IMR-90 (cell line): ENCODE measurements at regions not wholly inside any gene's neighbourhood (a gene's known extent, or its start where the extent isn't known, plus 50 kb on each side); places are given as distances from the start of the nearest gene placed in this dataset.

Source experiments
- ATAC-seq: fragments of 200-7000 bp; cut with Tn5 transposase; 2 replicates; pipeline ENCODE4 v1.9.1; 2020; ENCODE audit warnings: low read depth, mild to moderate bottlenecking, moderate library complexity
- BruUV-seq: library from RNA; stranded (reverse); fragments of 400-500 nt; replicated peaks from 2 replicates; lab custom pipeline; 2021; lab: Mats Ljungman, UMichigan
- CTCF ChIA-PET: fragments of 300-600 bp; formaldehyde crosslinking; extraction: SDS; loops from one replicate; lab custom pipeline; 2021; ENCODE audit warnings: antibody characterized with exemption; lab: Yijun Ruan, JAX
- POLR2A ChIA-PET: fragments of 300-600 bp; sonication (Branson Sonifier 250); formaldehyde crosslinking; loops from one replicate; lab custom pipeline; 2022; ENCODE audit warnings: antibody characterized with exemption; ENCODE audit not compliant: unreplicated experiment; lab: Charles Lee
- DNase-seq: peaks from one replicate; pipeline ENCODE4 v3.0.0; 2013
- H2AFZ ChIP-seq: replicated peaks from 2 replicates; pipeline ENCODE3; 2013; ENCODE audit warnings: low read length, mild to moderate bottlenecking; ENCODE audit not compliant: poor library complexity
- H2AK5ac ChIP-seq: 2 replicates; pipeline ENCODE4 v1.6.1; 2013; ENCODE audit warnings: low read depth, low read length, inconsistent platforms
- H2AK9ac ChIP-seq: replicated peaks from 2 replicates; pipeline ENCODE3; 2013; ENCODE audit warnings: mild to moderate bottlenecking, low read depth, low read length, moderate library complexity; ENCODE audit not compliant: poor library complexity
- H2BK120ac ChIP-seq: 2 replicates; pipeline ENCODE4 v1.6.1; 2013; ENCODE audit warnings: low read depth, low read length, inconsistent platforms
- H2BK15ac ChIP-seq: 3 replicates; pipeline ENCODE4 v1.6.1; 2013; ENCODE audit warnings: low read depth, low read length, inconsistent platforms
- H2BK20ac ChIP-seq: 2 replicates; pipeline ENCODE4 v1.6.1; 2013; ENCODE audit warnings: low read depth, mild to moderate bottlenecking, inconsistent platforms, low read length, moderate library complexity
- H2BK5ac ChIP-seq: 2 replicates; pipeline ENCODE4 v1.6.1; 2013; ENCODE audit warnings: mild to moderate bottlenecking, low read depth, low read length, inconsistent platforms; ENCODE audit not compliant: poor library complexity, severe bottlenecking
- H3K14ac ChIP-seq: replicated peaks from 2 replicates; pipeline ENCODE4 v1.6.1; 2013; ENCODE audit warnings: low read depth, low read length, inconsistent platforms
- H3K18ac ChIP-seq: 2 replicates; pipeline ENCODE4 v1.6.1; 2013; ENCODE audit warnings: low read depth, low read length, control low read depth
- H3K23ac ChIP-seq: 2 replicates; pipeline ENCODE4 v1.6.1; 2013; ENCODE audit warnings: low read depth, low read length, inconsistent platforms
- H3K27ac ChIP-seq: 2 replicates; pipeline ENCODE4 v1.5.1; 2013; ENCODE audit warnings: mild to moderate bottlenecking, control low read depth, low read length; ENCODE audit not compliant: insufficient read depth
- H3K27me3 ChIP-seq: 2 replicates; pipeline ENCODE4 v1.6.1; 2013; ENCODE audit warnings: low read length; ENCODE audit not compliant: control insufficient read depth, insufficient read depth
- H3K36me3 ChIP-seq: 2 replicates; pipeline ENCODE4 v1.6.1; 2013; ENCODE audit warnings: low read length, mixed read lengths; ENCODE audit not compliant: control insufficient read depth, insufficient read depth
- H3K4ac ChIP-seq: 2 replicates; pipeline ENCODE4 v1.6.1; 2013; ENCODE audit warnings: low read depth, low read length, inconsistent platforms
- H3K4me1 ChIP-seq: 2 replicates; pipeline ENCODE4 v1.6.1; 2013; ENCODE audit warnings: low read length, mixed read lengths; ENCODE audit not compliant: control insufficient read depth, insufficient read depth
- H3K4me2 ChIP-seq: 2 replicates; pipeline ENCODE4 v1.6.1; 2013; ENCODE audit warnings: low read depth, mild to moderate bottlenecking, control low read depth, low read length, moderate library complexity
- H3K4me3 ChIP-seq: 2 replicates; pipeline ENCODE4 v1.5.1; 2013; ENCODE audit warnings: low read depth, mild to moderate bottlenecking, control low read depth, low read length, moderate library complexity; ENCODE audit not compliant: insufficient read depth
- H3K56ac ChIP-seq: 2 replicates; pipeline ENCODE4 v1.6.1; 2013; ENCODE audit warnings: low read length, inconsistent platforms; ENCODE audit not compliant: insufficient read depth; ENCODE audit errors: extremely low read depth
- H3K79me1 ChIP-seq, 2 experiments: 2 replicates each; pipeline ENCODE4 v1.6.1; 2013; ENCODE audit warnings: low read length in 2 of 2, inconsistent platforms in 1 of 2, low read depth in 1 of 2
- H3K9ac ChIP-seq: 2 replicates; pipeline ENCODE4 v1.6.1; 2013; ENCODE audit warnings: low read depth, low read length, control low read depth
- H3K9me1 ChIP-seq: 2 replicates; pipeline ENCODE4 v1.6.1; 2013; ENCODE audit warnings: low read length, inconsistent platforms; ENCODE audit not compliant: insufficient read depth
- H3K9me3 ChIP-seq: 2 replicates; pipeline ENCODE4 v1.6.1; 2013; ENCODE audit warnings: low read length; ENCODE audit not compliant: control insufficient read depth, insufficient read depth
- H4K20me1 ChIP-seq: 2 replicates; pipeline ENCODE4 v1.6.1; 2013; ENCODE audit warnings: low read length, inconsistent platforms; ENCODE audit not compliant: insufficient read depth
- H4K5ac ChIP-seq: 2 replicates; pipeline ENCODE4 v1.6.1; 2013; ENCODE audit warnings: mild to moderate bottlenecking, low read depth, low read length, control low read depth
- H4K8ac ChIP-seq, 2 experiments: 2 replicates each; pipeline ENCODE4 v1.6.1; 2013; ENCODE audit warnings: low read depth in 2 of 2, low read length in 2 of 2, control low read depth in 1 of 2, inconsistent platforms in 1 of 2
- H4K91ac ChIP-seq: 2 replicates; pipeline ENCODE4 v1.6.1; 2013; ENCODE audit warnings: low read depth, low read length, inconsistent platforms; ENCODE audit not compliant: insufficient read depth
- CHD1 ChIP-seq: IDR thresholded peaks from 2 replicates; pipeline ENCODE4 v1.6.1; 2012; ENCODE audit warnings: low read depth, low read length, improper control_type of control experiment
- FOS ChIP-seq: fragments of 150-350 bp; IDR thresholded peaks from 2 replicates; pipeline ENCODE4 v1.6.1; 2016; ENCODE audit warnings: low read depth, low read length
- MAFK ChIP-seq: IDR thresholded peaks from 2 replicates; pipeline ENCODE4 v1.6.1; 2012; ENCODE audit warnings: low read depth, low read length, improper control_type of control experiment
- NFE2L2 ChIP-seq: fragments of 150-350 bp; IDR thresholded peaks from 2 replicates; pipeline ENCODE4 v1.6.1; 2016; ENCODE audit warnings: low read depth, mild to moderate bottlenecking, low read length
- RAD21 ChIP-seq: IDR thresholded peaks from 2 replicates; pipeline ENCODE4 v1.6.1; 2012; ENCODE audit warnings: low read length, improper control_type of control experiment
- WGBS, 2 experiments: methylation state at CpG; one replicate each; pipeline versions ENCODE4 v1.1.5 to v1.1.7; 2013; ENCODE audit warnings: missing lambda C conversion rate in 2 of 2; ENCODE audit not compliant: insufficient read length in 1 of 2; ENCODE audit errors: extremely low coverage in 2 of 2; 5-methylcytosine and 5-hydroxymethylcytosine counted together
- dilution Hi-C: fragments of 300-500 bp; cut with HindIII; formaldehyde crosslinking; loops from one replicate; pipeline ENCODE4 v1.14.3; 2018; ENCODE audit warnings: low sequenced_read_pairs; ENCODE audit not compliant: unreplicated experiment
- in situ Hi-C: fragments of 300-500 bp; cut with MboI; formaldehyde crosslinking; loops from 3 replicates; pipeline ENCODE4 v1.14.3; 2019; ENCODE audit warnings: low sequenced_read_pairs, inconsistent platforms, mixed read lengths
- intact Hi-C: fragments of 100-400 bp; cut with micrococcal nuclease; formaldehyde crosslinking; loops from 2 replicates; pipeline ENCODE4 v1.10.0; 2022
- TF ChIP-seq, protein P1 (sequence below): conservative IDR thresholded peaks from 2 replicates; pipeline ENCODE4 v1.5.1; 2012; ENCODE audit warnings: mild to moderate bottlenecking, low read depth, low read length, improper control_type of control experiment
- TF ChIP-seq, protein P2 (sequence below): fragments of 150-350 bp; IDR thresholded peaks from 2 replicates; pipeline ENCODE4 v1.6.1; 2017; ENCODE audit warnings: mild to moderate bottlenecking, antibody characterized with exemption, low read length, low read depth

DNA sequence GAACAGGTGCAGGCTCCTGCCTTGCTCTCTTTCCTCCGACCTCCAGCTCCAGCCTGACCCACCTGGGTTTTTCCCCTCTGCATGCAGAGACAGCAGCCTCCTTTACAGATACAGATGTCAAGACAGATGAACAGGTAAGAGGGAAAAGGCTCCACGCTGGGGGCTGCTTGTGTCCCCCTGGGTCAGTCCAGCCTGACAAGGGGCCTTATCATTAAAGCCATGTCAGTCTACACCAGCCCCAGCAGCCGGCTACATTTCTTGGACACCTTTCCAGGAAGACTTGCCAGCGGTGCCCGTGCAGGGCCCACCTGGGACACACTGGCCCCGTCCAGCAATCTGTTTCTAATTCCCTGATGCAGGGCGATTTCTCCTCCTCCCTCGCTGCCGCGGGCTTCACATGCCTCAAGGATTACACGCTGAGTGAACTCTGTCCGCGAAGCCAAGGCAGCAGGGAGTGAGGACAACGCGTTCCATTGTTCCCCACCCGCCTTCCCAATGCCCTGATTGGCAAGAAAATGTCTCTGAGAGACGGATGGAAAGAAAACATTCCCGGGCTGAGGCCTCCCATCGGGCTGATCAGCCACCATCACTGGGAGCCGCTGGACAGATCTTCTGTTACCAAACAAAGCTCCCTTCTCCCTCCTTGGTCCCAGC, 184.7 kb downstream of the C16orf95 start:
- no peak overlapping the region for H3K27ac ChIP-seq
- POLR2A ChIA-PET, result no interaction called here

More for the DNA sequence above, 184.7 kb downstream of the C16orf95 start:
- Histone ChIP-seq H4K5ac (no peak overlapping the region), H2BK15ac (no peak overlapping the region), H2BK20ac (no peak overlapping the region), H2BK5ac (no peak overlapping the region), H3K9me3 (peaks cover 5% of the 10 kb centered on the region), H2AK9ac (no peak overlapping the region), H3K9me1 (0 out of 2 replicates have a peak, but pooled peaks cover 3% of the 10 kb centered on the region), H3K4me1 (peaks cover 3% of the 10 kb centered on the region; the same call in 1 of the 2 replicates), H3K14ac (no peak overlapping the region), H4K91ac (no peak overlapping the region), H3K23ac (no peak overlapping the region), H3K79me1 (no peaks in the 10 kb centered on the region), H3K4me2 (no peak overlapping the region), H4K8ac (no peak overlapping the region), H2AK5ac (no peak overlapping the region), H3K56ac (no peak overlapping the region), H3K4ac (no peak overlapping the region), H2BK120ac (no peak overlapping the region), H3K18ac (no peak overlapping the region), H3K27me3 (peaks cover 34% of the 10 kb centered on the region), H2AFZ (peak overlapping the region; percentile 69), H3K4me3 (no peak overlapping the region), H3K9ac (no peak overlapping the region), H4K20me1 (no peaks in the 10 kb centered on the region), H3K36me3 (no peaks in the 10 kb centered on the region)
- dilution Hi-C loops, result no loop called here
- in situ Hi-C loops, result no loop called here
- TF ChIP-seq NFE2L2 (no peak), RAD21 (no peak), FOS (no peak), MAFK (no peak), CHD1 (no peak)
- TF ChIP-seq, protein P1, sequence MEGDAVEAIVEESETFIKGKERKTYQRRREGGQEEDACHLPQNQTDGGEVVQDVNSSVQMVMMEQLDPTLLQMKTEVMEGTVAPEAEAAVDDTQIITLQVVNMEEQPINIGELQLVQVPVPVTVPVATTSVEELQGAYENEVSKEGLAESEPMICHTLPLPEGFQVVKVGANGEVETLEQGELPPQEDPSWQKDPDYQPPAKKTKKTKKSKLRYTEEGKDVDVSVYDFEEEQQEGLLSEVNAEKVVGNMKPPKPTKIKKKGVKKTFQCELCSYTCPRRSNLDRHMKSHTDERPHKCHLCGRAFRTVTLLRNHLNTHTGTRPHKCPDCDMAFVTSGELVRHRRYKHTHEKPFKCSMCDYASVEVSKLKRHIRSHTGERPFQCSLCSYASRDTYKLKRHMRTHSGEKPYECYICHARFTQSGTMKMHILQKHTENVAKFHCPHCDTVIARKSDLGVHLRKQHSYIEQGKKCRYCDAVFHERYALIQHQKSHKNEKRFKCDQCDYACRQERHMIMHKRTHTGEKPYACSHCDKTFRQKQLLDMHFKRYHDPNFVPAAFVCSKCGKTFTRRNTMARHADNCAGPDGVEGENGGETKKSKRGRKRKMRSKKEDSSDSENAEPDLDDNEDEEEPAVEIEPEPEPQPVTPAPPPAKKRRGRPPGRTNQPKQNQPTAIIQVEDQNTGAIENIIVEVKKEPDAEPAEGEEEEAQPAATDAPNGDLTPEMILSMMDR, result no peak
- TF ChIP-seq, protein P2, sequence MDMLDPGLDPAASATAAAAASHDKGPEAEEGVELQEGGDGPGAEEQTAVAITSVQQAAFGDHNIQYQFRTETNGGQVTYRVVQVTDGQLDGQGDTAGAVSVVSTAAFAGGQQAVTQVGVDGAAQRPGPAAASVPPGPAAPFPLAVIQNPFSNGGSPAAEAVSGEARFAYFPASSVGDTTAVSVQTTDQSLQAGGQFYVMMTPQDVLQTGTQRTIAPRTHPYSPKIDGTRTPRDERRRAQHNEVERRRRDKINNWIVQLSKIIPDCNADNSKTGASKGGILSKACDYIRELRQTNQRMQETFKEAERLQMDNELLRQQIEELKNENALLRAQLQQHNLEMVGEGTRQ, result no peak
- WGBS, 2 experiments, result 32% methylated on average over 4 of the region's 20 CpGs; no CpG with 5 or more reads in 1 of the 2 experiments
- peak; percentile 66 for ATAC-seq
- intact Hi-C loops, result no loop called here
- DNase-seq, result peak; percentile 60
- CTCF ChIA-PET, result no interaction called here
- BruUV-seq, result no TSS peak
